HEK293T (cell line): ENCODE measurements at regions not wholly inside any gene's neighbourhood (a gene's known extent, or its start where the extent isn't known, plus 50 kb on each side); places are given as distances from the start of the nearest gene placed in this dataset.
"Not testable (repeated sequence)": the region's sequence is repeated elsewhere in the genome, so short reads cannot be mapped to it uniquely, and the experiment has no call there.

Experiments
- CTCF ChIA-PET: fragments of 350-600 bp; formaldehyde crosslinking; extraction: SDS; loops from one replicate; lab custom pipeline; 2021; ENCODE audit warnings: antibody characterized with exemption, inconsistent platforms; lab: Yijun Ruan, JAX
- POLR2A ChIA-PET: fragments of 350-600 bp; formaldehyde crosslinking; extraction: SDS; loops from one replicate; lab custom pipeline; 2020; ENCODE audit warnings: antibody characterized with exemption, inconsistent platforms; lab: Yijun Ruan, JAX
- DNase-seq: peaks from one replicate; pipeline ENCODE4 v3.0.0; 2012; ENCODE audit warnings: mixed read lengths; ENCODE audit errors: extremely low spot score
- ARNT ChIP-seq: fragments of 450-650 bp; IDR thresholded peaks from 2 replicates; pipeline ENCODE4 v1.6.1; 2017; ENCODE audit warnings: mild to moderate bottlenecking
- BHLHE40 ChIP-seq: fragments of 450-650 bp; IDR thresholded peaks from 2 replicates; pipeline ENCODE4 v1.6.1; 2016; ENCODE audit warnings: mild to moderate bottlenecking, moderate library complexity, borderline replicate concordance
- CTBP1 ChIP-seq: fragments of 450-650 bp; IDR thresholded peaks from 2 replicates; pipeline ENCODE4 v1.6.1; 2016; ENCODE audit warnings: borderline replicate concordance
- ELF4 ChIP-seq: fragments of 450-650 bp; IDR thresholded peaks from 2 replicates; pipeline ENCODE4 v1.6.1; 2017; ENCODE audit warnings: antibody characterized with exemption
- FOXA1 ChIP-seq: fragments of 450-650 bp; IDR thresholded peaks from 2 replicates; pipeline ENCODE4 v1.6.1; 2016; ENCODE audit warnings: mild to moderate bottlenecking
- FOXK2 ChIP-seq: fragments of 450-650 bp; IDR thresholded peaks from 2 replicates; pipeline ENCODE4 v1.6.1; 2016; ENCODE audit warnings: mild to moderate bottlenecking
- FOXM1 ChIP-seq: fragments of 450-650 bp; IDR thresholded peaks from 2 replicates; pipeline ENCODE4 v1.6.1; 2017; ENCODE audit warnings: mild to moderate bottlenecking, borderline replicate concordance
- HDGF ChIP-seq: fragments of 450-650 bp; IDR thresholded peaks from 2 replicates; pipeline ENCODE4 v1.6.1; 2017; ENCODE audit warnings: antibody characterized with exemption, borderline replicate concordance
- L3MBTL2 ChIP-seq: fragments of 450-650 bp; conservative IDR thresholded peaks from 2 replicates; pipeline ENCODE4 v1.6.1; 2016; ENCODE audit warnings: mild to moderate bottlenecking
- LEF1 ChIP-seq: fragments of 450-650 bp; IDR thresholded peaks from 2 replicates; pipeline ENCODE4 v1.6.1; 2017; ENCODE audit warnings: mild to moderate bottlenecking, borderline replicate concordance
- NFRKB ChIP-seq: fragments of 450-650 bp; IDR thresholded peaks from 2 replicates; pipeline ENCODE4 v1.6.1; 2016; ENCODE audit warnings: mild to moderate bottlenecking, moderate library complexity
- SP1 ChIP-seq: fragments of 450-650 bp; IDR thresholded peaks from 2 replicates; pipeline ENCODE4 v1.6.1; 2017
- SUZ12 ChIP-seq: fragments of 450-650 bp; IDR thresholded peaks from 2 replicates; pipeline ENCODE4 v1.6.1; 2016; ENCODE audit warnings: mild to moderate bottlenecking
- TARDBP ChIP-seq: fragments of 450-650 bp; IDR thresholded peaks from 2 replicates; pipeline ENCODE4 v1.6.1; 2016
- ZNF384 ChIP-seq: fragments of 450-650 bp; IDR thresholded peaks from 2 replicates; pipeline ENCODE4 v1.6.1; 2016
- TF ChIP-seq, protein P1 (sequence below): fragments of 450-650 bp; IDR thresholded peaks from 2 replicates; pipeline ENCODE4 v1.6.1; 2016

DNA sequence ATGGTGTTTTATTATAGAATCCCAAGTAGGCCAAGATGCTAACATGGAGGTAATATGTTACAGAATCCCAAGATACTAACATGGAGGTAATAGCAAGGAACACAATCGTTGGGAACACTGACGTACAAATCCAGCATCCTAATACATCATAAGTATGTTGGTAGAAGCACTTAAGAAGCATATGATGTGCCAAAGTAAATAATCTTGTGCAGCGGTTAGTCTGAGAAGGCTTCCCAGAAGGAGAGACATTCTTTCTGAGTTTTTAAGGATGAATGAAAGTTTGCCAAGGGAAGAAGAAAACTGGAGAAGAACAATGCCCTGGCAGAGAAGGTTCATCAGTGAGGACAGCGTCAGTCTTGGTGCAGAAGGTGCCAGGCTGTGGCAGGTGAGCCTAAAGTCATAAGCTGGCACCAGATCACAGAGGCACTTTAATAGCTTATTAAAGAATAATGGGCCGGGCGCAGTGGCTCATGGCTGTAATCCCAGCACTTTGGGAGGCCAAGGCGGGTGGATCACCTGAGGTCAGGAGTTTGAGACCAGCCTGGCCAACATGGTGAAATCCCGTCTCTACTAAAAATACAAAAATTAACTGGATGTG, 294.5 kb upstream of the PIK3R1 start:
- ChIA-PET POLR2A (no interaction called here), CTCF (no interaction called here)
- no peak for TF ChIP-seq TARDBP
- no peak for TF ChIP-seq HDGF
- TF ChIP-seq SUZ12, result no peak
- TF ChIP-seq FOXA1, result no peak
- TF ChIP-seq, protein P1, sequence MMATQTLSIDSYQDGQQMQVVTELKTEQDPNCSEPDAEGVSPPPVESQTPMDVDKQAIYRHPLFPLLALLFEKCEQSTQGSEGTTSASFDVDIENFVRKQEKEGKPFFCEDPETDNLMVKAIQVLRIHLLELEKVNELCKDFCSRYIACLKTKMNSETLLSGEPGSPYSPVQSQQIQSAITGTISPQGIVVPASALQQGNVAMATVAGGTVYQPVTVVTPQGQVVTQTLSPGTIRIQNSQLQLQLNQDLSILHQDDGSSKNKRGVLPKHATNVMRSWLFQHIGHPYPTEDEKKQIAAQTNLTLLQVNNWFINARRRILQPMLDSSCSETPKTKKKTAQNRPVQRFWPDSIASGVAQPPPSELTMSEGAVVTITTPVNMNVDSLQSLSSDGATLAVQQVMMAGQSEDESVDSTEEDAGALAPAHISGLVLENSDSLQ, result no peak
- TF ChIP-seq LEF1, result no peak
- no peak for TF ChIP-seq L3MBTL2
- TF ChIP-seq NFRKB, result no peak
- TF ChIP-seq FOXM1, result no peak
- no peak for TF ChIP-seq CTBP1
- no peak for TF ChIP-seq ARNT
- TF ChIP-seq ELF4, result no peak
- TF ChIP-seq FOXK2, result no peak
- TF ChIP-seq BHLHE40, result no peak
- TF ChIP-seq ZNF384, result no peak
- no peak for TF ChIP-seq SP1
- no peak for DNase-seq

DNA sequence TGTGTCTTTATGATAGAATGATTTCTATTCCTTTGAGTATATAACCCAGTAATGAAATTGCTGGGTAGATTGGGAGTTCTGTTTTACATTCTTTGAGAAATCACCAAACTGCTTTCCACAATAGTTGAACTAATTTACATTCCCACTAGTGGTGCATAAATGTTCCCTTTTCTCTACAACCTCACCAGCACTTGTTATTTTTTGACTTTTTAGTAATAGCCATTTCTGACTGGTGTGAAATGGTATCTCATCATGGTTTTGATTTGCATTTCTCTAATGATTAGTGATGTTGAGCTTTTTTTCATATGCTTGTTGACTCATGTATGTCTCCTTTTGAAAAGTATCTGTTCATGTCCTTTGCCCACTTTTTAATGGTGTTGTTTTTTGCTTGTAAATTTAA, 296.0 kb upstream of the PIK3R1 start:
- POLR2A ChIA-PET, CTCF ChIA-PET, DNase-seq: not testable (repeated sequence)

DNA sequence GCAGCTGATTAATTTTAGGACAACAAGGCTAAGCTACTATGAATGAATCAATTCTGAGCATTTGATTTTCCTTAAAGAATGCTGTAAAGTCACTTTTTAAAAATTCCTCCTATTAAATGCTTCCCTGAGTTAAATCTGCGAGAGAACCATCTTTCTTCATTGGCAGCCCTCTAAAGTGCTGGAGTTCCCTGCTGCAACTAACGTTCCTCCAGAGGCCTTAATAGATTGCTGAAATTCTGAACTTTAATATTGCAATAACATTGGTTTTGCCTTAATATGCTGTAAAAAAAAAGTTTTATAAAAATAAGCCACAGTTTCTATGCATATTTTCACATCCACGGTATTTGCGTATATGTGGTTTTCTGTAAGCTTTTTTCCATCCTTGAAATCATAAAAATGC, 298.0 kb upstream of the PIK3R1 start:
- TF ChIP-seq ARNT (no peak), SP1 (no peak), LEF1 (no peak), TARDBP (no peak), CTBP1 (no peak), SUZ12 (no peak), FOXA1 (no peak), NFRKB (no peak), HDGF (no peak), BHLHE40 (no peak), FOXK2 (no peak), FOXM1 (no peak), L3MBTL2 (no peak), ZNF384 (no peak), ELF4 (no peak)
- TF ChIP-seq, protein P1, result no peak
- POLR2A ChIA-PET, result no interaction called here
- no peak for DNase-seq
- CTCF ChIA-PET, result interaction anchor here (0.6 kb wide), 1 partner anchor 671 kb away, joined by 3 read pairs; no protein-coding TSS in a partner anchor

DNA sequence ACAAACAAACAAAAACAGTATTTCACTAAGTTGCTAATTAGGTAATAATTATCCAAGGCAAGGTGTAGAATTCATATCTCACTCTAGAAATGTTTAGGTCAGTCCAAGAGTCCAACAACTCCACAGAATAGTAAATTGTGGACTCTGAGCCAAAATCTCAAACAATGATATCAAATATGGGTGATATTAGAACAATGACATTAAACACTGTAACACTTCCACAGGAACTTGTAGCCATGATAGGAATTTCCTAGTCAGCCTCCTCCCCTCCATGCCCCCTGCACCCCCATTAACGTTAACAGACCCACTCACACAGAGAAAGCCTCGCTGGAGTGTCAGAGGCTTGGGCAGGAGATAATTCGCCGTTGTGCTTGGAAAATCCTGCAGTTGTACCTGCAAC, 305.0 kb upstream of the PIK3R1 start:
- DNase-seq, result no peak
- ChIA-PET POLR2A (no interaction called here), CTCF (no interaction called here)
- no peak for TF ChIP-seq ARNT

DNA sequence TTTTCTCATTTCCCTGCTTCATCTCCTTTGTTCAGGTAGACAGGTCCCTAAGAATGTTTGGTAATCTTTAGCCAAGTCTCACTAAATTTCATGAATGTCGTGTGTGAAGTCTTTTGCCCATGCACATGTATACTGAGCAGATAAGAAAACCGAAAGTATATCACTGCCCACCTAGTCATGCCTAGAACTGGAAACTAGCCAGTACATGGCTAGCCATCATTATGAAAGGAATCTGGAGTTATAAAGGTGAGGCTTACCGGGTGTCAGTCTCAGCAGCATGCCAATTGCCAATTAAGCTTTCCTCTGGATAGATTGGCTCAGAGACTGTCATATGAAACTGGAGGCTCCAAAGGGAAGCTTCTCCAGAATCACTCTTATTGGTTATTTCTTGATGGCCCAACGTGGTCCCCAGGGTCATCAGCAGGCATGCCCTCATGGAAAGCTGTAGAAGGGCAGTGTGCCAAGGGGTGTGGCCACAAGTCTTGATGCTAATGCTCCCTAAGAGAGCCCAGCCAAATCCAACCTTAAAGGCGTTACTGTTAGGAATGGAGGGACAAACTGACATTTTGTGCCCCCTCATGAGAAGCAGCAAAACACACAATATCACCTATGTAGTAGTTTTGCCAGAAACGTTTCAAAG, 307.3 kb upstream of the PIK3R1 start:
- no peak for DNase-seq
- TF ChIP-seq SP1 (no peak), ARNT (no peak), FOXK2 (no peak), BHLHE40 (no peak), FOXM1 (no peak), ZNF384 (no peak), NFRKB (no peak), ELF4 (no peak), FOXA1 (no peak), CTBP1 (no peak), TARDBP (no peak), SUZ12 (no peak), L3MBTL2 (no peak), LEF1 (no peak), HDGF (no peak)
- TF ChIP-seq, protein P1, result no peak
- POLR2A ChIA-PET, result no interaction called here
- CTCF ChIA-PET, result interaction anchor here (0.6 kb wide), 1 partner anchor 439 kb away, joined by 3 read pairs; no protein-coding TSS in a partner anchor

DNA sequence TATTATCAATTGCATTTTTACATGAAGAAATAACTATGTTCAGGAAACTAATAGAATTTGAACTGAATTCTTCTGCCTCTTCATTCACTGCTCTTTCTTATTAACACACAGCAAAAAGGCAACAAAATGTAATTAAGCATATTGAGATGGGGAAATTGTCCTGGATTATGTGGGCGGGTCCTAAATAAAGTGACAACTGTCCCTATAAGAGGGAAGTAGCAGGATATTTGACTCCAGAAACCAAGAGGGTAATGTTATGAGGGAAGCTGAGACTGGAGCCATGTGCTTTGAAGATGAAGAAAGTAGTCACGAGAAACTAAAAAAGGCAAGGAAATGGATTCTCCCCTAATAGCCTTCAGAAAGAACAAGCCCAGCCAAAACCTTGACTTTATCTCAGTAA, 311.2 kb upstream of the PIK3R1 start:
- CTCF ChIA-PET, result no interaction called here
- POLR2A ChIA-PET, result no interaction called here
- DNase-seq, result no peak
- TF ChIP-seq ELF4, result no peak
- no peak for TF ChIP-seq ZNF384
- no peak for TF ChIP-seq SUZ12

DNA sequence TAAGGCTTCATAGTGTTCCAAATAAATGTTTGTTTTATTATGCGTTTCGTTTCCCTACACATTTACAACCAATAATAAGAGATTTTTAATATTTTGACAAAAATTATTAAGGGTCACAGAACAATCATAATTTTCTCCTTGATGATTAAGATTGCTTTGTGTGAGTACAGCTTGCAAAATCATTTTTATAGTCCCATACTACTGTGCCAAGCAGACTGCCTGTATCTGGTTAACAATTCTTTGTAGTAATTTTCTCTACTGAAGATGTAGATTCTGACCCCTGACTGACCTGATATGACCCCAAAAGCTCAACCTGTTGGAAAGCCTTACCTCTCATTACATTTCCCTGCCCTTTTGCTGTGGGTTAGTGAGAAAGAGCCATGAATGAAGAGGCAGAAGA, 311.9 kb upstream of the PIK3R1 start:
- no peak for TF ChIP-seq SP1
- no peak for TF ChIP-seq L3MBTL2
- no peak for TF ChIP-seq ARNT
- no peak for TF ChIP-seq HDGF
- TF ChIP-seq, protein P1, result no peak
- TF ChIP-seq NFRKB, result no peak
- TF ChIP-seq CTBP1, result no peak
- TF ChIP-seq BHLHE40, result no peak
- TF ChIP-seq TARDBP, result no peak
- POLR2A ChIA-PET, result no interaction called here
- DNase-seq, result no peak
- CTCF ChIA-PET, result no interaction called here
